HepG2 (cell line): ENCODE measurements at regions not wholly inside any gene's neighbourhood (a gene's known extent, or its start where the extent isn't known, plus 50 kb on each side); places are given as distances from the start of the nearest gene placed in this dataset.

Experiments used
- ATAC-seq: fragments of 200-7000 bp; cut with Tn5 transposase; 3 replicates; pipeline ENCODE4 v1.9.1; 2020; ENCODE audit warnings: mild to moderate bottlenecking, moderate library complexity
- BruUV-seq: library from RNA; stranded (reverse); fragments of 400-500 nt; replicated peaks from 2 replicates; lab custom pipeline; 2021; lab: Mats Ljungman, UMichigan
- CTCF ChIA-PET: fragments of 300-600 bp; formaldehyde crosslinking; extraction: SDS; loops from one replicate; lab custom pipeline; 2021; ENCODE audit warnings: low total read pairs, inconsistent platforms, low intra/inter-chr PET ratio; lab: Yijun Ruan, JAX
- POLR2A ChIA-PET: fragments of 350-600 bp; sonication (Branson Sonifier 250); formaldehyde crosslinking; loops from one replicate; lab custom pipeline; 2020; ENCODE audit warnings: antibody characterized with exemption, inconsistent platforms; lab: Yijun Ruan, JAX
- DNase-seq: peaks from one replicate; pipeline ENCODE4 v3.0.0-alpha.2; 2015; ENCODE audit warnings: low spot score
- FAIRE-seq: peaks from 3 replicates; lab custom pipeline; 2011; peaks lifted over from hg19 to GRCh38; lab: Jason Lieb, UNC
- H2AFZ ChIP-seq: one replicate; pipeline ENCODE4 v1.6.1; 2011; ENCODE audit warnings: low read length, inconsistent platforms
- H3K27ac ChIP-seq: fragments of 300-600 bp; 3 replicates; pipeline ENCODE4 v1.8.0; 2011; ENCODE audit warnings: mixed run types, mild to moderate bottlenecking, mixed read lengths, low read length, inconsistent platforms; ENCODE audit not compliant: insufficient read depth; ENCODE audit errors: extremely low read length
- H3K27me3 ChIP-seq, 2 experiments: fragments of 200-600 bp in 1 of 2; 2 replicates in 1 of 2; 3 replicates in 1 of 2; pipeline versions ENCODE4 v1.6.0 to v1.8.0; 2011; ENCODE audit warnings: low read length in 2 of 2, mild to moderate bottlenecking in 2 of 2, moderate library complexity in 2 of 2, inconsistent platforms in 1 of 2; ENCODE audit not compliant: insufficient read depth in 2 of 2, control insufficient read depth in 1 of 2
- H3K36me3 ChIP-seq, 2 experiments: fragments of 200-600 bp in 1 of 2; replicated peaks in 1 of 2; 2 replicates in 1 of 2; 3 replicates in 1 of 2; pipeline versions ENCODE4 v1.5.1 to v1.8.0; 2011; ENCODE audit warnings: low read length in 2 of 2, inconsistent platforms in 1 of 2; ENCODE audit not compliant: insufficient read depth in 2 of 2, control insufficient read depth in 1 of 2
- H3K4me1 ChIP-seq: 2 replicates; pipeline ENCODE4 v1.5.1; 2012; ENCODE audit warnings: low read length, inconsistent platforms; ENCODE audit not compliant: insufficient read depth
- H3K4me2 ChIP-seq: 2 replicates; pipeline ENCODE4 v1.6.0; 2011; ENCODE audit warnings: low read depth, low read length, inconsistent platforms
- H3K4me3 ChIP-seq, 3 experiments: fragments of 200-600 bp in 1 of 3; sonication (generic), shearing (Covaris generic) in 1 of 3; replicated peaks in 1 of 3; 2 replicates each; pipeline ENCODE4 v1.5.1; 2011 to 2016; ENCODE audit warnings: low read length in 3 of 3, inconsistent platforms in 2 of 3, low read depth in 2 of 3, mild to moderate bottlenecking in 2 of 3, control low read depth in 1 of 3, mixed read lengths in 1 of 3; ENCODE audit not compliant: insufficient read depth in 1 of 3
- H3K79me2 ChIP-seq: one replicate; pipeline ENCODE4 v1.6.1; 2011; ENCODE audit warnings: low read length, inconsistent platforms; ENCODE audit not compliant: insufficient read depth
- H3K9ac ChIP-seq: 2 replicates; pipeline ENCODE4 v1.6.0; 2011; ENCODE audit warnings: mild to moderate bottlenecking, low read depth, low read length, inconsistent platforms; ENCODE audit not compliant: insufficient read depth
- H3K9me3 ChIP-seq: 2 replicates; pipeline ENCODE4 v1.5.1; 2012; ENCODE audit warnings: mild to moderate bottlenecking, low read length
- H4K20me1 ChIP-seq: 2 replicates; pipeline ENCODE4 v1.6.0; 2011; ENCODE audit warnings: inconsistent platforms, mild to moderate bottlenecking, low read length, moderate library complexity; ENCODE audit not compliant: insufficient read depth
- PRDM10 ChIP-seq: sonication (generic); formaldehyde crosslinking; IDR thresholded peaks from 2 replicates; pipeline ENCODE4 v1.4.0; 2020; ENCODE audit warnings: low read depth, missing genetic modification reagents
- WGBS: methylation state at CpG from one replicate; pipeline ENCODE4 v1.1.6; 2017; ENCODE audit warnings: low lambda C conversion rate; 5-methylcytosine and 5-hydroxymethylcytosine counted together
- in situ Hi-C: cut with HindIII; loops from 2 replicates; pipeline ENCODE4 v1.10.0; 2017; ENCODE audit warnings: low pct_unique_long_range_greater_than_20kb; ENCODE audit not compliant: extremely low pct_ligation_motif_present
- intact Hi-C: fragments of 100-400 bp; cut with micrococcal nuclease; formaldehyde crosslinking; loops from one replicate; pipeline ENCODE4 v1.10.0; 2022; ENCODE audit not compliant: unreplicated experiment
- TF ChIP-seq, protein P1 (sequence below): sonication (generic); formaldehyde crosslinking; IDR thresholded peaks from 2 replicates; pipeline ENCODE4 v1.4.0; 2020; ENCODE audit warnings: missing genetic modification reagents

DNA sequence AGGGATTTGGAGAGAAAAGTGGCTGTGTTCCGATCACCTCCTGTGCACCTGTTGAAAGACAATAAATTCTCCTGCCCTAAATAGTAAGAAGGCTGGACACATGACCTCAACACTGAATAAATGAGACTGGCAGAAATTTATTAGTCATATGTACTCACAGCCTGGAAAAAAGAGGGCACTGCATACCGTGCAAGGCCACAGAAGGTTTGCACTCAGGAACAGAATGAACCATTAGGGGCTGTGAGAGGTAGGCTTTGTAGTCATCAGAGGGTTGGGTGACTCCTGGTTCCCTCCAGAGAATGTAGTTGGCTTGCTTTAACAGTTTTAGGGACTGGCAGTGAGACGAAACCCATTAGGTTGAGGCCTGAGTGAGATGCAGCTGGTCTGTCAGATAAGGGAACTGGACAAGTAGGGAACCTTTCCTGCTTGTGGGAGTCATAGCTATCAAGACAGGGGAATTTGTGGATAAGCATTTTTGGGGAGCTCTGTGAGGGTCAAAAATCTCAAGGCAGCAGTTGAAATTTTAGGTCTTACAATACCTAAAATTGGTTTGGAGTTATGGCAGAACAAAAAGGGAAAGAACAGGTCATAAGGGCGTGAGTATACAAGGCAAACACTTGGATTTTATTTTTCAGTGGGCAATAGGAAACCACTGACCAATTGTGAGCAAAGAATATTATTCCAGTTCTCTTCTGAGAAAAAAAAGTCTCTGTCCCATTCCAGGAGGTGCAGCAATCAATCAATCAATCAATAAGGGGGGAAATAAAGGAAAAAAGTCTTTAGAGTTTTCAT, 67.9 kb upstream of the BTN3A2 start:
- ATAC-seq (peak; percentile 50), FAIRE-seq (no peak), DNase-seq (no peak)
- Histone ChIP-seq H2AFZ (no peak overlapping the region), H3K4me3 (no peak overlapping the region), H3K27ac (no peak overlapping the region), H3K9me3 (no peaks in the 10 kb centered on the region), H3K27me3 (peaks cover 0 to 5% of the 10 kb centered on the region in 2 experiments; a peak in 1 of 5 replicates), H3K4me2 (peak overlapping the region; percentile 34), H4K20me1 (no peaks in the 10 kb centered on the region), H3K36me3 (no peaks in the 10 kb centered on the region), H3K9ac (no peak overlapping the region), H3K4me1 (peaks cover 35% of the 10 kb centered on the region), H3K79me2 (no peaks in the 10 kb centered on the region)
- WGBS = 53% methylated on average over 4 of the region's 4 CpGs
- ChIA-PET POLR2A (interaction anchor here (0.9 to 1.9 kb wide), 11 partner anchors 8 to 173 kb away, joined by 3 to 7 read pairs (median 4); a partner anchor contains a TSS), CTCF (no interaction called here)
- in situ Hi-C loops (no loop called here), intact Hi-C loops (no loop called here)
- peak; percentile 87 for TF ChIP-seq PRDM10
- TF ChIP-seq, protein P1, sequence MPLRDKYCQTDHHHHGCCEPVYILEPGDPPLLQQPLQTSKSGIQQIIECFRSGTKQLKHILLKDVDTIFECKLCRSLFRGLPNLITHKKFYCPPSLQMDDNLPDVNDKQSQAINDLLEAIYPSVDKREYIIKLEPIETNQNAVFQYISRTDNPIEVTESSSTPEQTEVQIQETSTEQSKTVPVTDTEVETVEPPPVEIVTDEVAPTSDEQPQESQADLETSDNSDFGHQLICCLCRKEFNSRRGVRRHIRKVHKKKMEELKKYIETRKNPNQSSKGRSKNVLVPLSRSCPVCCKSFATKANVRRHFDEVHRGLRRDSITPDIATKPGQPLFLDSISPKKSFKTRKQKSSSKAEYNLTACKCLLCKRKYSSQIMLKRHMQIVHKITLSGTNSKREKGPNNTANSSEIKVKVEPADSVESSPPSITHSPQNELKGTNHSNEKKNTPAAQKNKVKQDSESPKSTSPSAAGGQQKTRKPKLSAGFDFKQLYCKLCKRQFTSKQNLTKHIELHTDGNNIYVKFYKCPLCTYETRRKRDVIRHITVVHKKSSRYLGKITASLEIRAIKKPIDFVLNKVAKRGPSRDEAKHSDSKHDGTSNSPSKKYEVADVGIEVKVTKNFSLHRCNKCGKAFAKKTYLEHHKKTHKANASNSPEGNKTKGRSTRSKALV (CRISPR knock-in tag) = no peak
- no TSS peak for BruUV-seq
